GM08714 (cell line): ENCODE measurements at regions not wholly inside any gene's neighbourhood (a gene's known extent, or its start where the extent isn't known, plus 50 kb on each side); places are given as distances from the start of the nearest gene placed in this dataset.

ENCODE experiments used
- H3K4me3 ChIP-seq: fragments of 200-500 bp; sonication (Bioruptor generic); 2 replicates; pipeline ENCODE4 v1.5.1; 2014; ENCODE audit warnings: mild to moderate bottlenecking, low read length, inconsistent platforms
- ZNF274 ChIP-seq: IDR thresholded peaks from 2 replicates; pipeline ENCODE4 v1.6.1; 2012; ENCODE audit warnings: mild to moderate bottlenecking, low read depth, low read length

DNA sequence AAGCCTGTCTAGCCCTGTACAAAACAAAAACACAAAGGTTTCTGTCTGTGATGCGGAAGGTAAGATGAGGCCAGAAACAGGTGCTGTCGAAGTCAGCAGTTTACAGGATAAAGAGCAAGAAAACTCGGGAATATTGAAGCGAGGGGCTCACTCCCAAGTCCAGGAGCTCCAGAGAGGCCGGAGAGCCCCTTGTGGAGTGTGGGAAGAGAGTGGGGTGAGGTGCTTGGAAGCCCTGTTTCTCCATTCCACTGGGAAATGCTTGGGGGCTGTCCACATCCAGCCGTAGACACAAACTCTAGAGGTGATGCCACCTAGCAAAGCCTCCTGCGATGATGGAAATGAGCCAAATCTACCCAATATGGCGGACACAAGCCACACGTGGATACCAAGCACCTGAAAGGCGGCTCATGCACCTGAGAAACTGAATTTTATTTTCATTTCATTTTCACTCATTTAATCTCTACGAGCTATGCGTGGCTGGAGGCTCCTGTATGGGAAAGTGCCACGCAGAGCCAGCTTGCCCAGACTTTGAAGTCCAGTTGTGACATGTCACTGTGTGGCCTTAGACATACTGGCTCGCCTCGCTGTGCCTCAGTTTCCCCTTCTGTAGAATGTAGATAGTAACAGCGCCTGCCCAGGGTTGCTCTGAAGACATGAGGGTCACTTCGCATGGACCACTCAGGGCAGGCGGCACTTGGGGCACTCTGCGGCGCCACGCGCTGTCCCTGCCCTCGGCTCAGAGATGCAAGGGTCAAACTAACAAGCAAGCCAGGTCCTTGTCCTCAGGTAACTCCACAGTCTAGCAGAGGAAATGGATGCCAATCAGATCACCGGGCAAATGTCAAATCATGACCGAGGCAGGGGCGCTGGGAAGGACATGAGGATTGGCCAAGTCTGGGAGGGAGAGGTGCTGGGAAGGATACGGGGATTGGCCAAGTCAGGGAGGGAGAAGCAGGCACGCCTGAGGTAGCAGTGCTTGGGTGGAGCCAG is 684.7 kb downstream of the TBC1D22A start:
- no peak for TF ChIP-seq ZNF274
- no peak overlapping the region for H3K4me3 ChIP-seq

DNA sequence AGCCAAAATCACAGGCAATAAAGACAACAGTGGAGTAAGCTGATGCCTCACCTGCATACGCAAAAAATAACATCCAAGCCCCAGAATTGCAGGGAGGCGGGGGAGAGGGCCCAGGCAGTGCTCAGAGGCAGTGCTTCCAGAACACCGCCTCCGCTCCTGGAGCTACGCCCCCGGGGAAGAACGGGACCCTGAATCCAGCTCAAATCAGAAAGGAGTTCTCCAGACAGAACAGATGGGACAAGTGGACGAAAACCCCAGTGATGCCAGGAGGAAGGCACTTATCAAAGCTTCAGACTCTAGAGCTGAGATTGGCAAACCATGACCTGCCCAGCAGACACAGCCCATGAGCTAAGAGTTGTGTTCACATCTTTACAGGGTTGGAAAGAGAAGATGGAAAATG is 683.9 kb downstream of the TBC1D22A start:
- TF ChIP-seq ZNF274 = no peak
- H3K4me3 ChIP-seq = no peak overlapping the region

DNA sequence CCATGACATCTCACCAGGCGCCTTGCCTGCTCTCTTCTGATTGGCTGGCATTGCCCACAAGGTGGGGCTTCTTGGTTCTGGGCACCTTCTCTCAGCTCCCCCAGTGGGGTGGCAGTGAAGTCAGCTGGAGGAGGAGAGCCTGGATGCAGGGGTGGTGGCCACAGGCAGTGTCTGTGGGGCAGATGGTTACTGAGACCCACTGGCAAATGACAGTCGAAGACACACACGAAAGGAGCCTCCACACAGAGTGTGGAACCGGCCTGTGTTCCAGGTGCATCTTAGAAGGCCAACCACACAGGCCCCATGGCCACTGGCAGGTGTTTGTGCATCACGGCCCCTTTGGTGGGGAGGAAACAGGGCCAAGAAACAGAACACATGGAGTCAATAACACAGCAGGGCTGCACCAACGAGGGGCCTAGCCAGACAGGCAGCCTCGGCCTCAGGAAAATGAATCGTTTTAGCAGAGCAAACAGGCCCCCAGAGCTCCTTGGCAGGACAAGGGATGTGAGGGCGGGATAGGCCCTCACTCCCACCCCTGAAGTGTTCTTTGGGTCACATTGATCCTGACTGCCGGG is 683.4 kb downstream of the TBC1D22A start:
- no peak for TF ChIP-seq ZNF274
- no peak overlapping the region for H3K4me3 ChIP-seq

DNA sequence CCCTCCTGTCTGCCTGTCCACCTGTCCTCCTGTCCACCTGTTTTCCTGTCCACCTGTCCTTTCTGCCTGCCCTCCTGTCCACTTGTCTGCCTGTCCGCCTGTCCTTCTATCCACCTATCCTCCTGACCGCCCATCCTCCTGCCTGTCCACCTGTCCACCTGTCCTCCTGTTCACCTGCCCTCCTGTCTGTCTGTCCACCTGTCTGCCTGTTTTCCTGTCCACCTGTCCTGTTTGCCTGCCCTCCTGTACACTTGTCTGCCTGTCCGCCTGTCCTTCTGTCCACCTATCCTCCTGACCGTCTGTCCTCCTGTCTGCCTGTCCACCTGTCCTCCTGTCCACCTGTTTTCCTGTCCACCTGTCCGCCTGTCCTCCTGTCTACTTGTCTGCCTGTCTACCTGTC is 682.8 kb downstream of the TBC1D22A start:
- no peak for TF ChIP-seq ZNF274
- no peak overlapping the region for H3K4me3 ChIP-seq

DNA sequence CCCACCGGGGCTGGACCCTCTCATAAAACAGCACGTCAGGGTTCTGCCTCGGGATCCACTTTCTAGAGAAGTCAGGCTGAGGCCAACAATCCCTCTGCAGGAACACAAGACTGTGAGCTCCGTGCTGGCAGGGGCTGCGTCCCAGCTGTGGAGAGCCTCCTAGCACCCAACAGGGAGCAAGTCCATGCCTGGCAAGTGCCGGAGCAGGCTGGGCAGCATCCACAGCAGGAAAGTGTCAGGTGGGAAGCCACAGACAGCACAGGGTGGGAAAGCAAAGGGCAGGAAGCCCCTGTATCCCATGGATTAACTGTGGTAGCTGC is 682.3 kb downstream of the TBC1D22A start:
- TF ChIP-seq ZNF274 = no peak
- no peak overlapping the region for H3K4me3 ChIP-seq

DNA sequence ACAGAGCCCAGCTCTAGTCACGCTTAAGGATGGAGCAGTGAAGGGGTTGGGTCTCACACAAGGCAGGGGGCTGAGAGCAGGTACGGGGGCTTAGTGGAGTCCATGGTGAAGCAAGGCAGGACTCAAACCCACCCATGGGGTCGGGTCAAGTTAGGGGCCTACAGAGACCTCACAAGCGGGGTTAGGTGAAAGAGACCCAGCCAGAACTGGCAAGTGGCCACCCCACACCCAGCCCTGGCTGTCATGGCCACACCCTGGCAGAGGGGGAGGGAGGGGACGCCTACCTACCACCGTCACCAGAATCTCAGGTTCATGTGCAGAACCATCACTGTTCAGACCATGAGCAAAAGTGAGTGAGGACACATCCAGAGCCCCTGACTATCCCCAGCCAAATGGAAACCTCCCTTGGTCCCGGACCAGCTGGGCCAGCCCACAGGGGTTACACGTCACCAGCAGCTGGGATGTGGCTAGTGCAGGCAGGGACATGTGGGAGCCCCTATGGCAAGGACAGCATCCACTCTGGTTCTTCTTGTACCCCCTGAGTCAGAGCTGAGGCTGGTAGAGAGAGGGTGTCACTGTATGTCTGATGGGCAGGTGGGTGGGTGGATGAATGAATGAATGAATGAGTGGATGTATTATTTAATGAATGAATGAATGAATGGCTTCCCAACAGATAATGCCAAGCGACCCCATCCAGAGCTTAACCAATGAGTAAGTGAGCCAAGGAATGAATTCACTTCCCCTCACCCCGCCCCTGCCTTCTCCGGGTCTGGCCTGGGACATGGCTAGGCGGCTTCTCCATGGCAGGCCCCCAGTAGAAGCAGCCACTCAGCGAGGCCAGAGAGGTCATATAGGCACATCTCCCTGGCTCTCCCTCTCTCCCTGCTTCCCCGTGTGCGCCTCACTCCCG is 681.6 kb downstream of the TBC1D22A start:
- no peak overlapping the region for H3K4me3 ChIP-seq
- TF ChIP-seq ZNF274 = no peak

DNA sequence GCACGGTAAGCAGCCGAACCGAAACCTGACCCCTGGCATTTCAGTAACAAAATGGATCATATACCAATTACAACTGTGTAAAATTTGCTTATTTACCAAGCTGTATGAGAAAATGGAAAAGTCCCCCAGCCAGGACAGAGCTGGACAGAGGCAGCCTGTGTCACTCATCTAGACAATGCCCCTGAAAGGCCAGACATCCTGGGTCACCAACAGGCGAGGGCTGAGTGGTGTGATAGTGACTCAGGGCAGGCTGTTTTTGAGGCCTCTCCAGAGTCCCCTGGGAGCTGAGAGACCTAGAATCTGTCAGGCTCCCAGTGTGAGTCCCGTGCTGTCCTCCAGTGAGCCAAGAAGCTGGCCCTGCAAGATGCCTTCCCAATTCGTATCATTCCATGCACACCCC is 680.4 kb downstream of the TBC1D22A start:
- no peak for TF ChIP-seq ZNF274
- no peak overlapping the region for H3K4me3 ChIP-seq

DNA sequence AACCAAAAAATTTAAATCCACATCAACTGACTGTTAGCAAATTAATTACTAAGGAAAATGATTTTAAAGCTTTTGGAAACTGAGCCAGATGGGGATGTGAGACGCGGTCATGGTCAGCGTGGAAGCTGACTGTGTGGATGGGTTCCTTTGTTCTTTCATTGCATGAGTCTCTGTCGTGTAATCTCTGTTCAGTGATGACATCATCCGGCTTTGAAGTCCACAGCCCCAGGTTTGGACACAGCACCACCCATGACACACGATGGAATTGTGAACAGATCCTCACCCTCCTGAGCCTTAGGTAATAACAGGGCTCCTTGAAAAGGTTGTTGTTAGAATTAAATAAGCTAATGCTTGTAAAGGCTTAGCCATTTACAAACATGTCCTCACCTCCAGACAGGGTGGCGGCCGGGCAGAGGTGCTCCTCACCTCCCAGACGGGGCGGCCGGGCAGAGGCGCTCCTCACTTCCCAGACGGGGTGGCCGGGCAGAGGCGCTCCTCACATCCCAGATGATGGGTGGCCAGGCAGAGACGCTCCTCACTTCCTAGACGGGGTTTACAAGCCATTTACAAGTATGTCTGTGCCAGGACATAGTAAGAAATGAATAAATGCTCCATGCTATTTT is 677.3 kb downstream of the TBC1D22A start:
- H3K4me3 ChIP-seq = no peak overlapping the region
- TF ChIP-seq ZNF274 = no peak

DNA sequence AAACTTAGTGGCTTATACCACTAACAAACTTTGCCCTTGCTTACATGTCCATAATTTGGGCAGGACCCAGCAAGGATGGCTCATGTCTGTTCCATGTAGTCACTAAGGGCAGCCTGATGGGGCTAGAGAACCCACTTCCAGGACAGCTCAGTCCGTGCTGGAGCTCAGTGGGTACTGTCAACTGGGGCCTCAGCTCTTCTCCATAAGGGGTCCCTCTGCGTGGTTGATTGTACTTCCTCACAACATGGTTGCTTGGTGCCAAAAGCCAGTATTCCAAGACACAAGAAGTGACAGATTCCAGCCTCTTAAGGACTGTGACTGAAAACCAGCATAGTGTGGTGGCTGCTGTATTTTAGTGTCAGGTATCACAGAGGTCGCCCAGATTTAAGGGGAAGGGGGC is 675.2 kb downstream of the TBC1D22A start:
- TF ChIP-seq ZNF274 = no peak

DNA sequence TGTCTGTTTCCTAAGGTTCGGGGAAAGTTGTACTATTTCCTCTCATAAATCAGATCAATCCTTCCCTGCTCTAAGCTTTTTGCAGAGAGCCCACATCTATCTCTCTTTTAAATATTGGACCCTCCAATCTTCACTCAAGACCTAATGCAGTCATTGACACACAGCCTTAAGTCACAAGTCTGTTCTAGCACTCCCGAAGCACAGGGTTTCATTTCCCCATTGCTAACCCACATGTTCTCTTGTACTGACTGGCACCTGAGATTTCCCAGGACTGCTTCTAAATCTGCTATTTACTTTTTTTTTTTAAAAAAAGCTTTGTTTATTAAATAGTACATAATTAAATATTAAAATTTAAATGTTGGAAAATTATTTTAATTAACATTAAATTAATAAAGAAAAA is 674.7 kb downstream of the TBC1D22A start:
- H3K4me3 ChIP-seq = no peak overlapping the region
- no peak for TF ChIP-seq ZNF274

More for the DNA sequence above, 675.2 kb downstream of the TBC1D22A start:
- no peak overlapping the region for H3K4me3 ChIP-seq

DNA sequence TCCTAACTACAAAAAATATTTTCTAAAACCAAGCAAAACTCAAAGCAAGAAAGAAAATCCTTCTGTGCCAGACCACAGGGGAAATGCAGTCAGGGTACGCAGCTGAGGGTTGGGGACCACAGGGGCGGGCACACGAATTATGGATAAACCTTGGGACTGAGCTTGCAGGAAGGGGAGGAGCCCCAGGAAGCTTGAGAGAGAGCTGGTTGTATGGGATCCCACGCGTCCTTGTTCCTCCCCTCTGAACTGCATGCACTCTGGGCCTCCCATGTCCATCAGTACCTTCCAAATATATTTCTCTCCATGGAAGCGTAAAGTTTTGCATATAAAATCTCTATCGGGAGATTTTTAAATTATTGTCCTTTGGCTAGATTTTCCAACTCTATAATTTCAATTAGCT is 673.4 kb downstream of the TBC1D22A start:
- no peak overlapping the region for H3K4me3 ChIP-seq
- no peak for TF ChIP-seq ZNF274

DNA sequence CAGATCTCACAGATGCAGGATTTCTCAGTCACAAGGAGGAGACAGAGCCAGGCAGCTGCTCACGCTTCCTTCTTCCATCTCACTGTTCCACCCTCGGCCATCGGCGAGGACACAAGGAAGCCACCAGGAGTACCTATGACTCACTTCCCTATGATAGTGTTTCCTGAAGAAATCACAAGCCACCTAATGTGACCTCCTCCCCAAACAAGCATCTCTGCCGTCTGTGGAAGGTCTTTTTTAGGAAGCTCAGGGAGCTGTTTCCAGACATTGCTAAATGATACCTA is 672.7 kb downstream of the TBC1D22A start:
- TF ChIP-seq ZNF274 = no peak
- no peak overlapping the region for H3K4me3 ChIP-seq

DNA sequence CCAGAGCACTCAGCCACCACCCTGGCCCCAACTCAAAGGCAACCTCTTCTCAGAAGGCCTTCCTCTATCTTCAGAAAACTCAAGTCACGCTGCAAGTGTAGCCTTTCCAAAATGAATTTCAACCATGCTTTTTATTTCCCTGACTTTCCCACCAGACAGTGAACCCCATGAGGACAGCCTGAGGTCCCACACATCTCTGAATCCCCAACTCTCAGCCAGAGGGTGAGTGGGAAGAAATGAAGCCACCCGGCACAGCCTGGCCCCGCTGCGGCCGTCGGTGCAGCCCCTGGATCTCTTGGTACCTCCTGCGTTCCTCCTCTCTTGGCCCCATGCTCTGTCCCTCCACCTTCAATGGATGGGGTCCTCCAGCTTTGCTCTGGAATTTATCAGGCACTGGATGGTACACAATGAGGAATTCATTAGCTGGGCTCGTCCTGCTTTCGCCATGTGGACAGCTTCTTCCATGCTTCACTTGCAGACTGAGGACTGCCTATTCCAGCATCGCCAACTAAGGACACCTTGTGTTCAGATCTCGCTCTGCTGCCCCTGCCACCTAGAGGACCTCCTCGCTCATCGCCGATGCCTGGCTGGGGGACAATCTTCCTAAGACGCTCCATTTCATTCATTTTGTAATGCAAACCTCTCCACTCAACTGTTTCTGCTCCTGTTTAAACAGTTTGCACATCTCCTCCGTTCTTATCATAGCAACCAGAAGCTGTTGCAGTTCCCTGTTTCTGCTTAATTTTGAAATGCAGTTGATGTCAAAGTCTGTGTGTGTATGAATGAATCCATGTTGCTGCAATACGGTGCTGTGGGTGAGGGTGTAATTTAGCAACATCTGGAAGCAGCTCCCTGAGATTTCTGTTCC is 672.1 kb downstream of the TBC1D22A start:
- no peak overlapping the region for H3K4me3 ChIP-seq
- no peak for TF ChIP-seq ZNF274
